Mesothelial cell of epicardium (in vitro differentiated cells): ENCODE measurements at regions not wholly inside any gene's neighbourhood (a gene's known extent, or its start where the extent isn't known, plus 50 kb on each side); places are given as distances from the start of the nearest gene placed in this dataset.

Experiments
- DNase-seq, 2 experiments: peaks; one replicate each; pipeline ENCODE4 v3.0.0; 2021; ENCODE audit warnings: low spot score in 2 of 2; ENCODE audit not compliant: unreplicated experiment in 2 of 2
- H3K27ac Mint-ChIP-seq: 2 replicates; pipeline ENCODE4 v1.8.0; 2021; ENCODE audit warnings: mixed read lengths
- H3K27me3 Mint-ChIP-seq: 2 replicates; pipeline ENCODE4 v1.8.0; 2021; ENCODE audit warnings: low read depth, mixed read lengths
- H3K36me3 Mint-ChIP-seq: 2 replicates; pipeline ENCODE4 v1.8.0; 2021; ENCODE audit warnings: mixed read lengths
- H3K4me1 Mint-ChIP-seq: 2 replicates; pipeline ENCODE4 v1.8.0; 2021; ENCODE audit warnings: mixed read lengths
- H3K4me3 Mint-ChIP-seq: 2 replicates; pipeline ENCODE4 v1.8.0; 2021; ENCODE audit warnings: mild to moderate bottlenecking, moderate library complexity, mixed read lengths
- H3K9me3 Mint-ChIP-seq: 2 replicates; pipeline ENCODE4 v1.8.0; 2021; ENCODE audit warnings: mixed read lengths
- TF ChIP-seq, protein P1 (sequence below): fragments of 200-600 bp; sonication (generic); IDR thresholded peaks from one replicate; pipeline ENCODE4 v1.5.0; 2021; ENCODE audit warnings: antibody characterized with exemption; ENCODE audit not compliant: unreplicated experiment

DNA sequence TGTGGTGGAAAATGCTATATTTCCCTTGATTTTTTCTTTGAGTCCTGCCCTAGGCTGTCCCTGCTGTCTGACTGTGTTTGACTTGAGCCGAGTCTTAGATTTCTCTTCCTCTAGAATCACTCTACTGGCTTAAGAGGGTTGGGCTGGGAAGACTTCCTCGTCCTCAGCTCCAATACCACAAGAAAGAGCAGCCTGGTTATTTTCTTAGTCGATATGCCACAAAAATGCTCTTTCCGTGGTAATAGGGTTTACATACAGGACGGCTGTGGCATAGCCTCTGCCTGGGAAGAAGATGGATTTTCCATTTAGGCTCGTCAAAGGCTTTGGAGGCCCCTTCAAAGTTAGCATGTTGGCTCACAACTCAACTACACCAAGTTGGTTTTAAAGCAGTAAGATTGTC, 212.0 kb upstream of the IGFBP3 start:
- Mint-ChIP-seq H3K27ac (no peak overlapping the region), H3K9me3 (no peaks in the 10 kb centered on the region), H3K27me3 (no peaks in the 10 kb centered on the region), H3K4me1 (peaks cover 6% of the 10 kb centered on the region), H3K4me3 (no peak overlapping the region), H3K36me3 (no peaks in the 10 kb centered on the region)
- DNase-seq: no peak
- TF ChIP-seq, protein P1, sequence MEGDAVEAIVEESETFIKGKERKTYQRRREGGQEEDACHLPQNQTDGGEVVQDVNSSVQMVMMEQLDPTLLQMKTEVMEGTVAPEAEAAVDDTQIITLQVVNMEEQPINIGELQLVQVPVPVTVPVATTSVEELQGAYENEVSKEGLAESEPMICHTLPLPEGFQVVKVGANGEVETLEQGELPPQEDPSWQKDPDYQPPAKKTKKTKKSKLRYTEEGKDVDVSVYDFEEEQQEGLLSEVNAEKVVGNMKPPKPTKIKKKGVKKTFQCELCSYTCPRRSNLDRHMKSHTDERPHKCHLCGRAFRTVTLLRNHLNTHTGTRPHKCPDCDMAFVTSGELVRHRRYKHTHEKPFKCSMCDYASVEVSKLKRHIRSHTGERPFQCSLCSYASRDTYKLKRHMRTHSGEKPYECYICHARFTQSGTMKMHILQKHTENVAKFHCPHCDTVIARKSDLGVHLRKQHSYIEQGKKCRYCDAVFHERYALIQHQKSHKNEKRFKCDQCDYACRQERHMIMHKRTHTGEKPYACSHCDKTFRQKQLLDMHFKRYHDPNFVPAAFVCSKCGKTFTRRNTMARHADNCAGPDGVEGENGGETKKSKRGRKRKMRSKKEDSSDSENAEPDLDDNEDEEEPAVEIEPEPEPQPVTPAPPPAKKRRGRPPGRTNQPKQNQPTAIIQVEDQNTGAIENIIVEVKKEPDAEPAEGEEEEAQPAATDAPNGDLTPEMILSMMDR: no peak

GRCh38 chr7:46131916-46132795, 211.1 kb upstream of the IGFBP3 start:
- no peak overlapping the region for H3K4me3 Mint-ChIP-seq
- no peaks in the 10 kb centered on the region for H3K27me3 Mint-ChIP-seq
- no peak for DNase-seq
- TF ChIP-seq, protein P1: no peak
- H3K27ac Mint-ChIP-seq: no peak overlapping the region
- H3K4me1 Mint-ChIP-seq: peaks cover 6% of the 10 kb centered on the region
- no peaks in the 10 kb centered on the region for H3K36me3 Mint-ChIP-seq
- no peaks in the 10 kb centered on the region for H3K9me3 Mint-ChIP-seq

GRCh38 chr7:46129831-46130230, 208.8 kb upstream of the IGFBP3 start:
- H3K4me1 Mint-ChIP-seq: peaks cover 14% of the 10 kb centered on the region
- H3K27me3 Mint-ChIP-seq: no peaks in the 10 kb centered on the region
- no peak overlapping the region for H3K4me3 Mint-ChIP-seq
- no peaks in the 10 kb centered on the region for H3K36me3 Mint-ChIP-seq
- no peak overlapping the region for H3K27ac Mint-ChIP-seq
- TF ChIP-seq, protein P1: no peak
- no peak for DNase-seq
- no peaks in the 10 kb centered on the region for H3K9me3 Mint-ChIP-seq

DNA sequence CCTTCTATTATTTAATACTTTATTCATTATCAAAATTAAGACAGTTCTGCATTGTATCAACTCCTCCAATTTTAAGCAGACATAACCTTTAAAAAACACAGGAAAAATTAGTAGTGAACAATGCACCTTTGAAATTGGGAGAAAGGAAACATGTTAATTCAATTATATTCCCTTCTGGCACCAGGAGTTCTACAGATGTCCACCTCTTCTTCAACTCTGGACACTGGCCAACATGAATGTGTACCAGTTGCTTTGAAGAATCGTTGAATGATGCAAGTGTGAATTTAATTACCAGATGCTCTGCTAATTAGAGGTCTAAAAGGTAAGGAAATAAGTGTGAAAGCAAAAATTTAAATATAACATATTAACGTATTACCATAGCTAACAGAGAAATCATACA, 206.7 kb upstream of the IGFBP3 start:
- no peak overlapping the region for H3K4me3 Mint-ChIP-seq
- H3K4me1 Mint-ChIP-seq: peaks cover 14% of the 10 kb centered on the region
- H3K9me3 Mint-ChIP-seq: peaks cover 10% of the 10 kb centered on the region
- TF ChIP-seq, protein P1: no peak
- peaks cover 6% of the 10 kb centered on the region for H3K36me3 Mint-ChIP-seq
- no peak for DNase-seq
- H3K27ac Mint-ChIP-seq: no peak overlapping the region
- no peaks in the 10 kb centered on the region for H3K27me3 Mint-ChIP-seq

GRCh38 chr7:46126675-46127300, 205.7 kb upstream of the IGFBP3 start:
- Mint-ChIP-seq H3K4me3 (no peak overlapping the region), H3K27me3 (no peaks in the 10 kb centered on the region), H3K27ac (no peak overlapping the region), H3K36me3 (peaks cover 6% of the 10 kb centered on the region), H3K4me1 (peaks cover 8% of the 10 kb centered on the region), H3K9me3 (peaks cover 15% of the 10 kb centered on the region)
- no peak for DNase-seq
- TF ChIP-seq, protein P1: no peak
